ENCODE measurements at regions not wholly inside any gene's neighbourhood (a gene's known extent, or its start where the extent isn't known, plus 50 kb on each side); places are given as distances from the start of the nearest gene placed in this dataset.

DNA sequence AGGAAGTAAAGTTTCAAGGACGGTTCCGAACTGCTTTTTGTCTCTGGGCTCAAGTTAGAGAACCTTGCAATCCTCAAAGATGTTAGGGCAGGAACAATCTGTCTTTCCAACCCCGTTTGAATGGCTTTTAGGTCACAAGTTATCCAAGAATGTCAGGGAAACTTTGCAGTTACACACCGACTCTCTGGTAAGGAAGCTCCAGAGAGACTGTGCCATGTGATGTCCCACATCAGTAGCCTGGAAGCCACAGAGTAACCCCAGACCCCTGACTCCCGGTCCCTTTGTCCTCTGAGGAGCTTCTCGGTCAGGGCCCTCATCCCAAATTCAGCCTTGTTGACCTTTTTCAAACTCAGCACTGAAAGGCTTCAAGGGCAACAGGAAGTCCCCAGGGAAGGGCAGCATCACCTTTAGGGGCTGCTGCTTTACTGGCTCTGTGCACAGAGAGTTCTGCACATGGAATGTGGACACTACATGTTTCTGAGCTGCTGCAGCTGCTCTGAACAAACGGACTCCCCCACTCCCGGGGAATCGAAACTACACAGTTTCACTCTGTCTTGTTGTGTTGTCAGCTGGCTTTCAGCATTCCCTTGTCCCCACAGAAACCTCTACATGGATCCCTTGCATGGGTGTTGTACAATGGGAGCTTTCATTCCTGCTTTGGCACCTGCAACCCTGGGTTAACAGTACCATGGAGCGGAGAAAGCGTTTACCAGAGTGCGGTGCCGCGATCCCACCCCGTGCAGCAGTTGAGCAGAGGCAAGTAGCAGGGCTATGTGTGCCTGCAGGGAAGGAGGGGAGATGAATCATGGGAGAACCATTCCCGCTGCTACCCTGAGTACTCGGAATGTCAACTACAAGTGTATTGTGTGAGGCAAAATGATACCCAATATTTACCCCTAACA, 408.2 kb upstream of the THBS1 start:
- TF ChIP-seq, protein P1, sequence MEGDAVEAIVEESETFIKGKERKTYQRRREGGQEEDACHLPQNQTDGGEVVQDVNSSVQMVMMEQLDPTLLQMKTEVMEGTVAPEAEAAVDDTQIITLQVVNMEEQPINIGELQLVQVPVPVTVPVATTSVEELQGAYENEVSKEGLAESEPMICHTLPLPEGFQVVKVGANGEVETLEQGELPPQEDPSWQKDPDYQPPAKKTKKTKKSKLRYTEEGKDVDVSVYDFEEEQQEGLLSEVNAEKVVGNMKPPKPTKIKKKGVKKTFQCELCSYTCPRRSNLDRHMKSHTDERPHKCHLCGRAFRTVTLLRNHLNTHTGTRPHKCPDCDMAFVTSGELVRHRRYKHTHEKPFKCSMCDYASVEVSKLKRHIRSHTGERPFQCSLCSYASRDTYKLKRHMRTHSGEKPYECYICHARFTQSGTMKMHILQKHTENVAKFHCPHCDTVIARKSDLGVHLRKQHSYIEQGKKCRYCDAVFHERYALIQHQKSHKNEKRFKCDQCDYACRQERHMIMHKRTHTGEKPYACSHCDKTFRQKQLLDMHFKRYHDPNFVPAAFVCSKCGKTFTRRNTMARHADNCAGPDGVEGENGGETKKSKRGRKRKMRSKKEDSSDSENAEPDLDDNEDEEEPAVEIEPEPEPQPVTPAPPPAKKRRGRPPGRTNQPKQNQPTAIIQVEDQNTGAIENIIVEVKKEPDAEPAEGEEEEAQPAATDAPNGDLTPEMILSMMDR (conservative IDR thresholded peaks at IDR 0.05; ENCODE audit: low read depth, low read length): no peak
- TF ChIP-seq EZH2 (IDR thresholded peaks at IDR 0.05; ENCODE audit: borderline replicate concordance, low read depth, low read length, poor library complexity, severe bottlenecking): no peak
